GM19438 (cell line): ENCODE measurements at regions not wholly inside any gene's neighbourhood (a gene's known extent, or its start where the extent isn't known, plus 50 kb on each side); places are given as distances from the start of the nearest gene placed in this dataset.

Experiments used
- ATAC-seq: cut with Tn5 transposase; IDR thresholded peaks from one replicate; pipeline ENCODE4 v1.9.1; 2021; ENCODE audit warnings: low read depth; ENCODE audit not compliant: unreplicated experiment

DNA sequence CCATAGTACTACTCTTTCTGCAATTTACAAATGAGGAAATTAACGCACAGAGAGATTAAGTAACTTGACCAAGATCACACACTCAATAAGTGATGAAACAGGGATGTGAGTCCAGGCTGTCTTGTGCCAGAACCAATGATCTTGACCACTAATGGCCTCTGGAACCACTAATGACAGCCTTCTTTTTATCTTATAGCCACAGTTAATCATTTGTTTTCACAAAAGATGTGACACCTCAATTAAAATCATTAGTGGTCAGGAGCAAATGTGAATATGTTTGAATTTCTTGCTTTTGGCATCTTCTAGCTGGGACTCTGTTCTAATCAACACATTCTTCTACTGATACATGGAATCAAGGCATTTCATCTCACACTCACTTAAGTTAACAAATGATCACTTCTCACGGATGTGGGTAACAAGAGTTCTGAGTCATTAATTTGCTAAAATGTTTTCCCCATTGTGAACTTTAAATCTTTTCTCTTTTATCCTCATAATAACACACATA is 102.7 kb upstream of the CD180 start:
- no peak for ATAC-seq

DNA sequence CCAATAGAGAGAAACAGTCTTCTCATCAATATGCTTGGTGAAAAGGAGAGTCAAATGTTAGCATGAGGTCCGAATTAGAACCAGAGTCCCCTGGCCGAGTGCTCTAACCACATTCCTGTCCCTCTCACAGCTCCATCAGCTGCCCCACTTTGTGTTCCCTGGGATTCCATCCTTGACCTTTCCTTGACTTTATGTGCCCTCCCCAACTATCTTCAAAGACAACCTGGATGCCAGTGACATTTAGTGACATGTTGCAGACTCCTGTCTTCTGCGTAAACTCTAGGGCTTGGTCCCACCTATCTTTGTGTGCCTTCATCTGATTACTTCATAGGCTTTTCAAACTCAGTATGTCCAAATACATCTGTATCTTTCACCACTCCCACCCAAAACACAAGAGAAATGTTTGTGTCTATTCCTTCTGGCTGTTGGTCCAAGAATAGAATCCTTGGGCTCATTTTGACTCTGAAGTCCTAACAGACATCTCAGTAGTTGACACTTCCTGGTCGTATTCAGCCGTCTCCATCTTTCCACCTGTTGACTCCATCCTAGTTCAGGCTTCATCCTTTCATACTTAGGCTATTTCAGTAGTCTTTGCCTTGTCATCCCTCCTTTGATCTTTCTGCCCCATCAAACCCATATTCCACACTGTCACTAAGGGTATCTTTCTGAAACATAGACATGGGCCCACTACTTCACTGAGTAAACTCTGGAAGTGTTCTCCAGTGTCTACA is 101.4 kb upstream of the CD180 start:
- ATAC-seq: no peak

DNA sequence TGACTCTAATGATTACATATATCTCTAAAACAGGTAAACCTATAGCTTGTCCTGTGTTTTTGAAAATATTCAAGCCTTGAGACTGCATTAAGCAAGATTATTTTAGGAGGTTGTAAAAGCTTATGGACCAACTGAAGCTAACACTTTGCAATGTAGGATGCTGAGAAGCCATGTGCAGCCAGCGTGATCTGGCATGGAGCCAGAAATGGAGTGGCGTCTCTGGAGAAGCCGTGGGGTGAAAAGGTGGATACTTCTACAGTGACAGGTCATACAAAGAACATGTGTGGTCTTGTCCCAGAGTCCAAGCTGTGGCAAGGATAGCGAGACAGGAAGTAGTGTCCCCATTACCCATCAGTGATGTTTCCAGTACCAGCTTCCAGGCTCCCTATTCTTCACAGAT is 100.8 kb upstream of the CD180 start:
- no peak for ATAC-seq

DNA sequence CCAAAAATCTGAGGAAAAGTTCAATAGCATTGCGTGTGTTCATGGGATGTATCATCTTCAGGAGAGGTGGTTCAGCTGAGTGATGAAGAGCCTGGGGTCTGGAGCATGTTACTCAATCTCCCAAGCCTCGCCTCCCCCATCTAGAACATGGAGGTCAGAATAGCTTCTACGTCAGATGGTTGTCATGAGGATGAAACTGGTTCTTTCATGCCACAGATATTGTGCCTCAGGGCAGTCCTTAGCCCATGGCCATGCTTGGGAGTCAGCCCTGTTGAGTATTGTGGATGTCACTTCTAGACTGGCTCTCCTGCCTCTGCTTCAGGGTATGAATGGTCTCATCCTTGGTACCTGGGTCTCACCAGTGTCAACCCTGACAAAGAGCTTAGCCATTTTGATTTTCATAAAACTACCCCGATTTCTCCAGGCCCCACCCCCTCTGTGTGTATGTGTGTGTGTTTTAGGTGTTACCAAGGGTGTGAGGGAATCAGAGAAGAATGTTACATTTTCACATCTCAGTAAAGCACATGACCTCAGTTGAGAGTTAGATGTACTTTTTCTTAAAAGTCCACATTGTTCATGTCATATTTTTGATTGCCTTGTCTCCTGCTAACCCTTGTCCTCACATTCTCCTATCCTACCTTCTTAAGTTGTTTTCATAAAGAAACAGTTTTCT is 97.8 kb upstream of the CD180 start:
- ATAC-seq: no peak

DNA sequence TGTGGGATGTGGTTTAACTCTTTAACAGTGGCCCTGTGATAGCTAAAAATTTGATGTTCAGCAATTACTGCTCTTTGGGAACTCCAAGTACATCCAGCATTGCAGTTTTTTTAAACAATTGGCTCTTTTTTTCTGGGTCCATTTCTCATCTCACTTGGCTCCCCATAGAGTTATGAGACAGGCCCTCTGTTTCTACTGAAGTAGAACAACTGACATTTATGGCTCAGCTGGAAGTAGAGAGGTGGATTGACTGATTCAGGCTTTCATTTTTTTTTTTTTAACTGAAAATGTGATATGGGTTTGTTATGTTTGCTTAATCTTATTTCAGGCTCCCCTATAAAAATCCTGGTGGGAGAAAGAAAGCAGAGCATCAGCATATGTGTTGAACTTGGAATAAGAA is 96.6 kb upstream of the CD180 start:
- no peak for ATAC-seq

DNA sequence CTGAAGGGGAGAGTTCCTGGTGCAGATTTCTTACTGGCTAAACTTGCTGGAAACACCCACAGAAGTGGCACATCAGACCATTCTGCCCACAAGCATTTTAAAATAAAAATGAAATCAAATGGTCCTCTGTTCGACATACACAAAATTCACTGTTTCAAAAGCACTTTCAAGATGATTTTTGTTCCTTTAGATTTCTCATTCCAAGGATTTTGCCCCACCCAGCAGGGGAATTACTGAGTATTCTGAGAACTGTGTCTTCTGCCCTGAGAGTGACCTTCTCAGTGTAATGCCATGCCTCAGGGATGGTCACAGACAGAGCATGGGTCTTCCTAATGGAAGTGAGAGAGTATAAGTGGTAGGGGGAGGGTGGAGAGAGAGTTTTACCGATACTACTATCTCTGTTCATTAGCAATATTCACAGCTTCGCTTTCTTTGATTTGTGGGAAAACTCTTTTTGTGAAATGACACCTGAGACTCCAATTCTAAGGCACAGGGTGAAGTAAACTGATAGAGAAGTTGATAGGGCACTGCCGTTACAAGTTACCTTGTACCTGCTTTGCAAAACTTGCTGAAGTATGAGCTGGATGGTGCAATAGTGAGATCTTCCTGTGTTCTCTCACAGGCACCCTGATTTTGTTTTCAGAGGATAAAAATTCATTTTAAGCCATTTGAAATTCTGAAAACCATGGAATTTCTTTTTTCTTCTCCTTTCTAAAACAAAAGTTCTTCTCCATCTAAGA is 95.8 kb upstream of the CD180 start:
- ATAC-seq: no peak

DNA sequence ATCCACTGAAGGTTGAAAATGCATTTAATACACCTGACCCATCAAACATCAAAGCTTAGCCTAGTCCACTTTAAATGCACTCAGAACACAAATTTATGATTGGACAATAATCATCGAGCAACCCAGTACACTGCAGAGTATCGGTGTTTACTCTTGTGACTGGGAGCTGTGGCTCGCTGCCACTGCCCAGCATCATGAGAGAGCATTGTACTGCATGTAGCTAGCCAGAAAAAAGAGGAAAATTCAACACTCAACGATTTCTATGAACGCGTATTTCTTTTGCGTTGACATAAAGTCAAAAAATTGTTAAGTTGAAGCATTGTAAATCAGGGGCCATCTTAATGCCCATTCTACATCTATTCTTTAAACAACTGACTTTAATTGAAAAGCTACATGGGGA is 95.1 kb upstream of the CD180 start:
- ATAC-seq: no peak

DNA sequence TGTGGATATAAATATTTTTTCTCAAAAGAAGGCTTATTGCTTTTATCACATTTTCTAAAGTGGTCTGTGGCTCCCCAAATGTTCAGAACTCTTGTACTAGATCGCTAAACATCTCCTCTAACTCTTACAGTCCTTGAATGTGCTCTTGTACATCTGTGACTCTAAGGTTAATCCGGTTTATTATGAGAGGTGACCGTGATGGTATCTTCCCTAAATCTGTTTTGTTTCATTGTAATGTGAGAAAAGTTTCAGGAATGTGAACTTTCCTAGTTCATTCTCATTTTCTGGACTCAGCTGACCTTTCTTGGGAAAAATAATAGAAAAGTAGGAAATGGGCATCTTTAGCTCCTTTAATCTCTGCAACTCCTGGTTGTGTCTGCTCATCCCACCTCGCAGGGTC is 94.5 kb upstream of the CD180 start:
- ATAC-seq: no peak

DNA sequence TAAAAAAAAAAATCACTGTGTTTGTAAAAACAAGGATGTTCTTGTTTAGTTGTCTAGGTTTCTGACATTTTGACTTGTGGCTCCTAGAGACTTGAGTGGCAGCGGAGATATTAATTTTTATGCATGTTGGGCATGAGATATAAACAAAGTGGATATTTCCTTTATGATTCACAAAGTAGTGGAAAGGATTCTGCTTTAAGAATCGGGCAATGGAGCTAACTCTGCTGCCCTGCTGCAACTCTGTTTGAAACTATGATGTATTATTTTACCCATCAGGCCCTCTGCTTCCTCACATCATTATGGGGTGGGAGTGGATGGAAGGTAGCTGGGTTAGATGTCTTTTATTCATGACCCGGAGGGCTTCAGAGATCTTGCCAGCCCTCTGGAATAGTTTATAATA is 94.1 kb upstream of the CD180 start:
- ATAC-seq: no peak

DNA sequence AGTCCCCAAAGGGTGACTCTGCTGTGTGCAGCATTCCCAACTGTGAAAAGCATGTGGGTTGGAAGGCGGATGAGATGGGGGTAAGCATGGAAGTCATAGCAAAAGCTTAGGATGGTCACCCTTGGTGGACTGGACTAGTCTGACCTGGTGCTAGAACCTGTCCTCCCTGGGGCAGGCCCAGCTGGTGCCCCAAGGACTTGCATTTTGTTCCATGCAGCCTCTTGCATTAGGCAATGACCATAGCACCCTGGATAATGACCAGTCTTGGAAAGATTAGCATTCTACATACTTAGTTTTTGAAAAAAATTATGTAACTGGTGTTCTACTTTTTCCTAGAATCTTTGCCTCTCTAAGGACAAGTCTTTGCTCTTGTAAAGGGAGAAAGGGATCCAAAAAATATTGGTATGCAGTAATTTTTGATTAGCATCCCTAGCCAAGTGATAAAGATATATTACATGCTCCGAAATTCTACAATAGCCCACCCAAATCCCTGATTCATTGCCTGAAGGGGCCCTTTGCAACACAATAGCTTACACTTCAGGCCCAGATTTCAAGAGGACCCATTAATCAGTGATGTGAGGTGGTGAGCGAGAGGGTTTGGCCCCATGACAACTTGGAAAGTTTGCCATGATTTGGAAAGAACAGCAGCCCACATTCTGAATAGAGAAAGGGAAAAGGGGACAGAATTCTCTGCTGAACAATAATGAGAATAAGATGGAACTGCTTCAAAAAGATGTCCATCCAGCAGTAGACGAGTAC is 93.3 kb upstream of the CD180 start:
- ATAC-seq: no peak

DNA sequence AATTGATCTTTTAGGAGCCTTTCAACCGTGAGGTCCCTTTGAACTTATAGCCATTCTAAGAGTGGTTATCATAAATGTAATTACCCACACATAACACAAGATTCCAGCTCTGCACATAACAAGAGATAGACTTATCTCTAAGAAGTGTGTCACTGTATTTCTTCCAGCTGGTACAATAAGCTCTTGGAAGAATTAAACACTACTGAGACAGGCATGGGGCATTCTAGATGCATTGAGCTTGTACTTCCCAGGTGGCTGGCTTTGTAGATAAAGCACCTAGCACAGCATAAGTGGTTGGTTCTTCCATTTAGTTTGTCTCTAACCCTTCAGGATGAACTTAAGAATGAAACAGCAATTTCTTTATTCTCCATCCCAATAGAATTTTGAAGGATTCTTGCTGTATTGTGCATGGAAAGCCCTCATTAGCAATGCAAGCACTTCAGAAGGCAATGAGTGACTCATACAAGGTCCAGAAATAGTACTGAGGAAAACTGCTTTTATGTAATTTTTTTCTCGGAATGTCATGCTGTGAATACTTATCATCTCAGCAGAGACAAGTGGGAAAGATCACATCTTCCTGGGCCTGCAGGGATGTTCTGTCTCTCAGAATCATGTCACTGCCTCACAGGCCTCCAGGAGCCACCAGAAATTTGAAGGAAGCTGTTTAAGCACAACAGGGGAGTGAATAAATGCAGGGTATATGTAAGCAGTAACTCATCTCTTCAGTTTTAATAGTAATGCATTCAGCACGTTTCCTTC is 91.1 kb upstream of the CD180 start:
- ATAC-seq: no peak

DNA sequence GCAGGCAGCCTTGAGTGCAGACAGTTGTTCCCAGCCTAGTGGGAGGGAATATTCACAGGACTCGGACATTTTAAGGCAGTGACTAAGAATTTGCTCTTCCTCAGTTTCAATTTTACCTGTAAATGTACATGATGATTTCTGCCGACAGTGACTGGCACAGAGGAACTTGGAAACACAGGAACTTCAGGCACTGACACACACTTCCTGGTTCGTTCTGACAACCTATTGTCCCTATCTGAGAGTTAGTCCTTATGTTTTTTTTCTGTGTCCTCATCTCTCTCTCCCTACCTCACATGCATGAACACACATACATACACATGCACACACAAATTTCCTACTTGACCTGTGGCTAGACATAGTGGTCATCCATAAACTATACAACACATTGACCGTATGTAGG is 89.4 kb upstream of the CD180 start:
- no peak for ATAC-seq

DNA sequence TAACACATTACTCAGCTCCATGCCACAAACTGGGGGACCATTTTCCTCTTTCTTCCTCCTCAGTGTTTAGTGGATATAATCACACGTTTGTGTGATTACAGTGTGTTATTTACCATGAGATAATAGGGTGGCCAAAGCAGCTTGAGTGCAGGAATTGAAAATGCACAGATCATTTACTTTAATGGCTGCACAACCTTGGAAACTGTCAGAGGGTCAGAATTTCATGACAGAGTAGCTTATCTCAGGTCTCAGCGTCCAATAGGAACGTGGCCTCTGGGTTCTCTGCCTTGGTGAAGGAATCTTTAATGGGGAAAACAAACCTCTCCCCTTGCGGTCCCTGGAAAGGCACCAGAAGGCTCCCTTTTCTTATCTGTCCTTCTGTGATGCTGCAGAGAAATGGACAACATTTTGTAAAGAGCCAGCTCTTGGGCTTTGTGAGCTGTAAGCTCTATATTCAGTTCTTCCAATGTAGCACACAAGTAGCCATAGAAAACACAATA is 87.4 kb upstream of the CD180 start:
- no peak for ATAC-seq

DNA sequence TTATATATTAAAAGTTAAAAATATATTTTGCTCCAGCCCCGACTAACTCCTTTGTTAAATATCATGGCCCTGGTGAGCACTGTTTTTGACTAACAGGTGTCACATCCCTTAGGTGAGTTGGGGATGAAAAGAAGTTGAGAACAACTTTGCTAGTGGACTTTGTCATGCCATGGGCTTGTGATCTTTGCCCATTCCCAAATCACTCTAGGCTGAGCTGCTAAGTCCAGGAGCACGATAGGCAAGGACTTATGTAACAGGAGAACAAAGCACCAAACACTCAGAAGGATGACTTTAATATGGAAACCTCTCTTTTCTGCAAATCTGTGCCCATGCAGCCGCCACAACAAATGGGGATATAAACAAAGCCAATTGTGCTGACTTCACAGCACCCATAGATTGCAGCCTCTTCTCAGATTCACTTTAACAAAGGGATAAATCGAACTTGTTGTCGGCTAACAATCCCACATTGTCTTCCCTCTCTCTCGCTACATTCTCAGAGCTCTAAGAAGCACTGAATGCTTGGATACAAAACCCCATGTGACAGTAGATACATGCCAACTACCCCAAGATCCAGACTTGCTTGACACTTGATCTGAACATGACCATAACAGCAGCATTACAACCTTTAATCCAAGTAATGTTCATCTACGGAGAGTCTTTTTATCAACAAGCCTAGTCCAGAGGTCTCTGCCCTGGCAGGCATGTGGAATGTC is 86.8 kb upstream of the CD180 start:
- no peak for ATAC-seq

DNA sequence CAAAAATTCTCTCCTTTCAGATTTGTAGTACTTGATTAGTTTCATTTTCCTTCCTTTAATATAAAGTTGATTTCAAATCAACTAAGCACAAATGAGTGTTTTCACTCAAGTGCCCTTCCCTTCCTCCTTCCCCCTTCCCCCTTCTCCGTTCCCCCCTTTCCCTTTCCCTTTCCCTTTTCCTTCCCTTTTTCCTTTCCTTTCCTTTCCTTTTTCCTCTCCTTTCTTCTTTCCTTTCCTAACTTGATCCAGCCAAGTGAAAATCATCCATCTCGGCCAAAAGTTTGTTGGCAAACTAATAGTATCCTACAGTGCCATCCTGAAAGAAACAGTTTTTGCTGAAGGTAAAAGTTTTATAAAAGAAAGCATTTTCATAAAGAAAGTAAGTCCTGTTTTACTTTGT is 85.3 kb upstream of the CD180 start:
- no peak for ATAC-seq

DNA sequence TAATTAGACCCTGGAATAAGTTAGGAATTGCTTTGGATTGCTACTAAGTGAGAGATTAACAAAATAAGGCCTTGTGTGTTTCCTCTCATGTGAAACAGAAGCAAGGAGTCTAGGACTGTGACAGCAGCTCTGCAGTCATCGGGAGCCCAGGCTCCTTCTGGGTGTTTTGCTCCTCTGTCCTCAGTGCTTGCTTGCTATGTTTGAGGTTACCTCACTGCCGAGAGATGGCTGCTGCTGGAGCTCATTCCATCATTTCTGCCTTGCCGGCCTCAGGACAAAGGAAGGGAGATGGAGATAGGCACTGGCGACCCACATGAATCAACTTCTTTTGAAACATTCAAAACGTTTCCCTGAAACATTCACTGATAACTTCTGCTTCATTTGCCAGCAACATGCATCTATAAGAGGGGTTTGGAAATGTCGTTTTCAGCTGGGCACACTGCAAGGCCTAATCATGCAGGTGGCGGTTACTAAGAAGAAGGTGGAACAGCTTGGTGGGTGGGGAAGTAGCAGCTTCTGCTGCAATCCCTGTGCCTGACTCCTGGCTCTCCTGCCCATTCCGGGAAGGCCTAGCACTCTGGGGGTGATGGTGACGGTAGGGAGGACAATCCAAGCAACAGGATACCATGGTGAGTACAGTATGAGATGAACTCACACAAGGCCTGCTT is 77.2 kb upstream of the CD180 start:
- ATAC-seq: no peak

DNA sequence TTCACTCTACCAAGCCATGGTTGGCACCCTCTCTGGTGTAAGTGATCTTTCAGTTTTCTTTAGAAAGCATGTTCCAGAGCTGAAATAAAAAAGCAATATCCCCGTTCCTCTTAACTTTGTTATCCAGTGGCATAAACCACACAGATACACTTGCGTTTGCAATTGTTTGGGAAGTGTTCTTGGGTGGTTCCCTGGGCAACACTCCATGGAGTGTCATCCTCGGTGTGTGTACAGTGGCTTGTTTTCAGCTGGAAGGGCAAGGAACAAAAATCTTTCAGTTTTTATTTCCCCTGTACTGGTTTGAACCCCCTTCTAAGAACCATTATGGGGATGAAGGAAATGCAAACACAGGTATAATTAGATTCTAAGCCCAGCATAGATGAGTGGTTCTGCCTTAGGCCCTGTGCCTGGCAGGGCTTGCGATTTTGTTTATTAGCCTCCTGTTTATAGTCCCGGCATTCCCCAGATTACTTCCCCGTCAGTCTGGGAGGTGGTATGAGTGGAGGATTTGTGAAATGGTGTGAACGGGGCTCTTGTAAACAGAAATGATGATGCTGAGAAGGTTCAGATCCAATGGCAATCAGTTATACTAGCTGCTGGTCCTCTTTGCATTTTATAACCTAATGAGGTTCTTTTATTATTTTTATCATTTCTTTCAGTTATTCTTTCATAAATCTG is 76.0 kb upstream of the CD180 start:
- ATAC-seq: no peak
